NT2/D1 (cell line): ENCODE measurements at regions not wholly inside any gene's neighbourhood (a gene's known extent, or its start where the extent isn't known, plus 50 kb on each side); places are given as distances from the start of the nearest gene placed in this dataset.

Source experiments
- SUZ12 ChIP-seq: IDR thresholded peaks from 2 replicates; pipeline ENCODE4 v1.6.1; 2011; ENCODE audit not compliant: insufficient read length, insufficient read depth; ENCODE audit errors: extremely low read depth
- YY1 ChIP-seq: IDR thresholded peaks from 2 replicates; pipeline ENCODE4 v1.6.1; 2011; ENCODE audit not compliant: insufficient read length, insufficient read depth
- ZNF274 ChIP-seq: IDR thresholded peaks from 2 replicates; pipeline ENCODE4 v1.6.1; 2011; ENCODE audit warnings: mild to moderate bottlenecking, low read depth, low read length

- TF ChIP-seq YY1 (no peak), SUZ12 (no peak), ZNF274 (no peak)
Observed at GRCh38 chr7:4610768-4611467, 71.2 kb upstream of the FOXK1 start.
